Muscle layer of colon (tissue), 2 donors: ENCODE measurements at regions not wholly inside any gene's neighbourhood (a gene's known extent, or its start where the extent isn't known, plus 50 kb on each side); places are given as distances from the start of the nearest gene placed in this dataset.
"Not testable (repeated sequence)": the region's sequence is repeated elsewhere in the genome, so short reads cannot be mapped to it uniquely, and the experiment has no call there.

Experiments
- H3K27ac ChIP-seq: one replicate; pipeline ENCODE4 v1.7.0; 2013; ENCODE audit warnings: low read depth, mild to moderate bottlenecking, low read length, moderate library complexity
- H3K27me3 ChIP-seq, 2 donors: one replicate each; pipeline ENCODE4 v1.7.0; 2013; ENCODE audit warnings: low read length in 2 of 2, mild to moderate bottlenecking in 2 of 2; ENCODE audit not compliant: insufficient read depth in 2 of 2, control insufficient read depth in 1 of 2
- H3K36me3 ChIP-seq: one replicate; pipeline ENCODE4 v1.7.0; 2013; ENCODE audit warnings: mild to moderate bottlenecking, low read length; ENCODE audit not compliant: insufficient read depth
- H3K4me1 ChIP-seq: one replicate; pipeline ENCODE4 v1.7.0; 2013; ENCODE audit warnings: mild to moderate bottlenecking, low read length; ENCODE audit not compliant: insufficient read depth
- H3K4me3 ChIP-seq, 2 donors: one replicate each; pipeline ENCODE4 v1.7.0; 2013; ENCODE audit warnings: low read length in 2 of 2, low read depth in 1 of 2, mild to moderate bottlenecking in 1 of 2, moderate library complexity in 1 of 2
- H3K9ac ChIP-seq: one replicate; pipeline ENCODE4 v1.7.0; 2013; ENCODE audit warnings: low read length
- H3K9me3 ChIP-seq: one replicate; pipeline ENCODE4 v1.7.0; 2013; ENCODE audit warnings: mild to moderate bottlenecking, low read length
- donor health status: abdominal sarcoma.
- donor health status: Adenocarcinoma of cecum.

DNA sequence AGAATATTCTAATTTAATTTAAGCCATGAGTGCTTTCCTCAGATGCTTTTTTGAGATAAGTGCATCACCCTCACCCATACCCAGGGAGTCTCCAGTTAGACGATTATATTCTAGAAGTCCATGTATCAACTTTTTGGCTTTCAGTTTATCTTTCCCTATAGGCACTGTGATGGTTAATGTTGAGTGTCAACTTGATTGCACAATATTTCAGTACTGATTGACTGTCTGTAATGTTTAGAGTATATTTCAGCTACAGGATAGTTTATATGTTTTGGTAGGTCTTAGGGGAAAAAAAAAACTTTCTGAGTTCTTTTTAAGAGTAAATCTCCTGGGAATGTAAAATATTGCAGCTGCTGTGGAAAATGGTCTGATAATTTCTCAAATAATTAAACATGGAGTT lies 535.4 kb downstream of the ADRA2A start:
- Histone ChIP-seq H3K36me3 (no peaks in the 10 kb centered on the region), H3K9ac (no peak overlapping the region), H3K27me3 (no peaks in the 10 kb centered on the region), H3K27ac (no peak overlapping the region), H3K9me3 (no peaks in the 10 kb centered on the region), H3K4me3 (no peak overlapping the region), H3K4me1 (no peaks in the 10 kb centered on the region)

GRCh38 chr10:111634191-111634590 lies 549.4 kb downstream of the GPAM start:
- Histone ChIP-seq H3K36me3 (no peaks in the 10 kb centered on the region), H3K27me3 (no peaks in the 10 kb centered on the region), H3K9me3 (no peaks in the 10 kb centered on the region), H3K4me3 (no peak overlapping the region), H3K27ac (no peak overlapping the region), H3K4me1 (no peaks in the 10 kb centered on the region), H3K9ac (no peak overlapping the region)

- Histone ChIP-seq H3K9ac (no peak overlapping the region), H3K36me3 (no peaks in the 10 kb centered on the region)
These were observed 537.5 kb downstream of the GPAM start for GRCh38 chr10:111646021-111646420.

DNA sequence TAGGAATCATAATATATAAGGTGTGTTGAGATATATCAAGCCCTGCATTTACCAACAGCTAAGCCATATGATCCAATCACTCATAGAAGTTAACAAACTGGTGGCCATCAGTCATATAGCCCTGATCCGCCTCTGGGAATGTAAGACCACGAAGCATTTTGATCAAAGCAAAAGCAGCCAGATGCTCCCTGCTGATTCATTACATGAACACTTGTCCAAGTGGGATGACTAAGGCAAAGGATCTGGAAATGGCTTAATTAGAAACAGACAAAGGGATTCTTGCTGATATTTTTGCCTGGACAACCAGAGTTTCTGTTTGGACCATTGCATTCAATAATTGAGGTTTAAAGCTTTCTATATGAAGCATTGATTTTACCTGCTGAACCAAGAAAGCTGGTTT lies 535.5 kb downstream of the GPAM start:
- peaks cover 11% of the 10 kb centered on the region for H3K4me1 ChIP-seq
- H3K36me3 ChIP-seq: no peaks in the 10 kb centered on the region
- H3K9me3 ChIP-seq: no peaks in the 10 kb centered on the region
- H3K9ac ChIP-seq: no peak overlapping the region
- no peaks in the 10 kb centered on the region for H3K27me3 ChIP-seq
- H3K4me3 ChIP-seq: no peak overlapping the region
- no peak overlapping the region for H3K27ac ChIP-seq

More at GRCh38 chr10:111646021-111646420, 537.5 kb downstream of the GPAM start:
- no peak overlapping the region for H3K27ac ChIP-seq
- no peaks in the 10 kb centered on the region for H3K9me3 ChIP-seq
- H3K4me1 ChIP-seq: peaks cover 11% of the 10 kb centered on the region
- H3K27me3 ChIP-seq: no peaks in the 10 kb centered on the region
- no peak overlapping the region for H3K4me3 ChIP-seq

- not testable (repeated sequence) for H3K36me3 ChIP-seq, H3K9ac ChIP-seq, H3K9me3 ChIP-seq, H3K27ac ChIP-seq, H3K27me3 ChIP-seq, H3K4me3 ChIP-seq
- peaks cover 11% of the 10 kb centered on the region for H3K4me1 ChIP-seq
These were observed 534.5 kb downstream of the GPAM start for GRCh38 chr10:111649080-111649479.

- peaks cover 11% of the 10 kb centered on the region for H3K4me1 ChIP-seq
- no peak overlapping the region for H3K27ac ChIP-seq
- no peaks in the 10 kb centered on the region for H3K36me3 ChIP-seq
These were observed 533.5 kb downstream of the GPAM start for GRCh38 chr10:111650088-111650487.

GRCh38 chr10:111656066-111656465 lies 527.5 kb downstream of the GPAM start:
- no peaks in the 10 kb centered on the region for H3K36me3 ChIP-seq
- no peak overlapping the region for H3K27ac ChIP-seq
- no peak overlapping the region for H3K9ac ChIP-seq
- no peaks in the 10 kb centered on the region for H3K4me1 ChIP-seq
- H3K9me3 ChIP-seq: no peaks in the 10 kb centered on the region
- H3K27me3 ChIP-seq: no peaks in the 10 kb centered on the region
- H3K4me3 ChIP-seq: no peak overlapping the region

More at GRCh38 chr10:111650088-111650487, 533.5 kb downstream of the GPAM start:
- no peak overlapping the region for H3K4me3 ChIP-seq
- no peaks in the 10 kb centered on the region for H3K9me3 ChIP-seq
- H3K27me3 ChIP-seq: no peaks in the 10 kb centered on the region
- H3K9ac ChIP-seq: no peak overlapping the region

GRCh38 chr10:111677759-111678158 lies 505.8 kb downstream of the GPAM start:
- Histone ChIP-seq H3K9me3 (no peaks in the 10 kb centered on the region), H3K27me3 (no peaks in the 10 kb centered on the region), H3K27ac (no peak overlapping the region), H3K4me1 (no peaks in the 10 kb centered on the region), H3K36me3 (no peaks in the 10 kb centered on the region), H3K9ac (no peak overlapping the region), H3K4me3 (no peak overlapping the region)

- Histone ChIP-seq H3K4me1 (no peaks in the 10 kb centered on the region), H3K27me3 (no peaks in the 10 kb centered on the region), H3K9ac (no peak overlapping the region), H3K4me3 (no peak overlapping the region), H3K36me3 (no peaks in the 10 kb centered on the region), H3K27ac (no peak overlapping the region), H3K9me3 (no peaks in the 10 kb centered on the region)
These were observed 496.8 kb downstream of the GPAM start for GRCh38 chr10:111686796-111687195.

DNA sequence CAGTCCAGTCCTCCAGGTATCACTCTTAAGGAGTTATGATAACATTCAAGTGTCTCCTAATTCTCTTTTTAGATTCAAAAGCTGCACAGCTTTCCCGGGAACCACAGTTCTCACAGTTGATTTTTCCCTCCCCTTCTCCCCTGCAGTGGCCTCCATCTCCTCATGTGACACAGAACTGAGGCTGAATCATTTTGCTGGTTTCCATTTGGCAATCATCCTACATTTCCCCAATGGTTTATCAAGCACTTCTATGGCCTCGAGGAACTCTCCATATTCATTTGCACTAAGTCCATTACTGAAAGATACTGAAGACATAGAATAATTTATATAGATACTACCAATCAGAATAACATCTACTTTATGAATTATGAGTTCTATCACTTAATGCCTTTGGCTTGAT lies 484.9 kb downstream of the GPAM start:
- Histone ChIP-seq H3K27ac (no peak overlapping the region), H3K9ac (no peak overlapping the region), H3K9me3 (no peaks in the 10 kb centered on the region), H3K4me1 (no peaks in the 10 kb centered on the region), H3K36me3 (no peaks in the 10 kb centered on the region), H3K4me3 (no peak overlapping the region), H3K27me3 (no peaks in the 10 kb centered on the region)

DNA sequence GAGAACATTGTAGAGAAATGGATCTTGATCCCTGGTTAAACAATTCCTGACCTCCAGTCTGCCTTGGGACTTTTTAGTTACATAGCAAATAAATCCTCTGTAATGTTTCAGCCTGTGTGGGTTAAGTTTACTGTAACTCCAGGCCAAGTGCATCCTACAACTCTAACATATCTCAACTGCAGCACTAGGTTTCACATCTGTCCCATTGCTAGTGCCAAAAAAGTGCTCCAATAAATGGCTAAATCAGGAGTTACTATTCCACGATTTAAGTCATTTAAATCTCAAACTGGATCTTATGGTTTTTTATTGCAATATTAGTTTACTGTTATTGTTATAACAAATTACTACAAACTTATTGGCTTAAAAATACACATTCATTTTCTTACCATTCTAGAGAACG lies 479.6 kb downstream of the GPAM start:
- no peaks in the 10 kb centered on the region for H3K27me3 ChIP-seq
- H3K9me3 ChIP-seq: no peaks in the 10 kb centered on the region
- H3K36me3 ChIP-seq: no peaks in the 10 kb centered on the region
- no peak overlapping the region for H3K9ac ChIP-seq
- no peaks in the 10 kb centered on the region for H3K4me1 ChIP-seq
- no peak overlapping the region for H3K4me3 ChIP-seq
- H3K27ac ChIP-seq: no peak overlapping the region

DNA sequence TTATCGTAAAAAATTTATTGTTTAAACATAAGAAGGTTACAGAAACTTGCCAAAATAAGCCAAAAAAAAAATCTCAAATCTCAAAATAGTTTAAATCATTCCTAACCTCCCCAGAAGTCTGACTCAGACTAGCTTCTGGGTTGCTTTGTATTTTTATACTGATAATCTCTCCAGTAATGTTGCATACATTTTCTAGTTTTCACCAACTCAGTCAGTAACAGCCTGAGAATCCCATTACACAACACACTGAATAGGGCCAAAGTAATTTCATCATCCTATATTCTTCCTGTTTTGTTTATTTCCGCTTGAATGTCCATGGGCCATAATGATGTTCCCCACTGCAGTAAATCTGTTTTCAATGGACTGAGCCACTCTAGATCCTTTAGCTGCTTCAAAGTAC lies 478.5 kb downstream of the GPAM start:
- no peak overlapping the region for H3K9ac ChIP-seq
- H3K27me3 ChIP-seq: no peaks in the 10 kb centered on the region
- no peaks in the 10 kb centered on the region for H3K9me3 ChIP-seq
- H3K4me3 ChIP-seq: no peak overlapping the region
- H3K36me3 ChIP-seq: no peaks in the 10 kb centered on the region
- H3K4me1 ChIP-seq: no peaks in the 10 kb centered on the region
- H3K27ac ChIP-seq: no peak overlapping the region
